CD14-positive monocyte (primary cell): ENCODE measurements at regions not wholly inside any gene's neighbourhood (a gene's known extent, or its start where the extent isn't known, plus 50 kb on each side); places are given as distances from the start of the nearest gene placed in this dataset.

ENCODE experiments used
- DNase-seq, 3 donors: peaks; one replicate each; pipeline ENCODE4 v3.0.0-alpha.2; 2011 to 2022
- H2AFZ ChIP-seq: 2 replicates; pipeline ENCODE4 v1.6.0; 2012; ENCODE audit warnings: mild to moderate bottlenecking, low read depth, low read length, inconsistent platforms; ENCODE audit not compliant: insufficient read depth, poor library complexity, severe bottlenecking
- H3K27ac ChIP-seq, 2 donors: 1 replicate in 1 of 2; 2 replicates in 1 of 2; pipeline ENCODE4 v1.5.1; 2012 to 2013; ENCODE audit warnings: low read length in 2 of 2, control low read depth in 1 of 2, inconsistent platforms in 1 of 2, low read depth in 1 of 2, mild to moderate bottlenecking in 1 of 2
- H3K27me3 ChIP-seq, 2 donors: one replicate each; pipeline versions ENCODE4 v1.6.0 to v1.6.1; 2011 to 2013; ENCODE audit warnings: low read length in 2 of 2; ENCODE audit not compliant: control insufficient read depth in 2 of 2, insufficient read depth in 2 of 2
- H3K36me3 ChIP-seq, 2 donors: replicated peaks in 1 of 2; 1 replicate in 1 of 2; 2 replicates in 1 of 2; pipeline versions ENCODE4 v1.5.1 to v1.6.1; 2012 to 2013; ENCODE audit warnings: low read length in 2 of 2, control low read depth in 1 of 2, inconsistent platforms in 1 of 2, mild to moderate bottlenecking in 1 of 2; ENCODE audit not compliant: insufficient read depth in 2 of 2, control insufficient read depth in 1 of 2
- H3K4me1 ChIP-seq, 2 donors: 1 replicate in 1 of 2; 2 replicates in 1 of 2; pipeline versions ENCODE4 v1.5.1 to v1.6.1; 2012 to 2013; ENCODE audit warnings: low read length in 2 of 2, control low read depth in 1 of 2, inconsistent platforms in 1 of 2, mild to moderate bottlenecking in 1 of 2, moderate library complexity in 1 of 2; ENCODE audit not compliant: insufficient read depth in 2 of 2, control insufficient read depth in 1 of 2
- H3K4me2 ChIP-seq: replicated peaks from 2 replicates; pipeline ENCODE3; 2012; ENCODE audit warnings: low read length, moderate library complexity, mild to moderate bottlenecking; ENCODE audit not compliant: poor library complexity, severe bottlenecking; ENCODE audit errors: extremely low read depth
- H3K4me3 ChIP-seq, 3 experiments: fragments of 200-600 bp in 1 of 3; sonication (generic) in 1 of 3; replicated peaks in 1 of 3; 1 replicate in 2 of 3; 2 replicates in 1 of 3; pipeline ENCODE4 v1.5.1; 2011 to 2013; ENCODE audit warnings: low read length in 3 of 3, mild to moderate bottlenecking in 3 of 3, control low read depth in 2 of 3, low read depth in 2 of 3, inconsistent platforms in 1 of 3, moderate library complexity in 1 of 3
- H3K79me2 ChIP-seq: 2 replicates; pipeline ENCODE4 v1.6.0; 2012; ENCODE audit warnings: mild to moderate bottlenecking, control low read depth, inconsistent platforms, low read length, moderate library complexity; ENCODE audit not compliant: insufficient read depth
- H3K9ac ChIP-seq: 2 replicates; pipeline ENCODE4 v1.6.0; 2017; ENCODE audit warnings: low read length, mild to moderate bottlenecking; ENCODE audit not compliant: insufficient read depth, poor library complexity, severe bottlenecking
- H3K9me3 ChIP-seq, 2 donors: replicated peaks in 1 of 2; 1 replicate in 1 of 2; 2 replicates in 1 of 2; pipeline versions ENCODE4 v1.5.1 to v1.6.1; 2012 to 2013; ENCODE audit warnings: low read length in 2 of 2, control low read depth in 1 of 2; ENCODE audit not compliant: control insufficient read depth in 1 of 2, insufficient read depth in 1 of 2
- H4K20me1 ChIP-seq: 2 replicates; pipeline ENCODE4 v1.6.0; 2012; ENCODE audit warnings: mild to moderate bottlenecking, low read length, control low read depth, moderate library complexity; ENCODE audit not compliant: insufficient read depth
- H3K27ac Mint-ChIP-seq, 7 donors: one replicate each; pipeline ENCODE4 v1.8.0; 2020; ENCODE audit warnings: mild to moderate bottlenecking in 7 of 7, mixed read lengths in 7 of 7, moderate library complexity in 6 of 7, inconsistent platforms in 2 of 7
- H3K27me3 Mint-ChIP-seq, 3 donors: one replicate each; pipeline ENCODE4 v1.8.0; 2021 to 2022; ENCODE audit warnings: low read depth in 3 of 3, mild to moderate bottlenecking in 3 of 3, mixed read lengths in 3 of 3, moderate library complexity in 3 of 3, inconsistent platforms in 1 of 3
- H3K36me3 Mint-ChIP-seq, 2 donors: one replicate each; pipeline ENCODE4 v1.8.0; 2020; ENCODE audit warnings: mixed read lengths in 2 of 2, inconsistent platforms in 1 of 2, mild to moderate bottlenecking in 1 of 2
- H3K4me1 Mint-ChIP-seq: one replicate; pipeline ENCODE4 v1.8.0; 2020; ENCODE audit warnings: mild to moderate bottlenecking, mixed read lengths
- H3K4me3 Mint-ChIP-seq, 2 donors: one replicate each; pipeline ENCODE4 v1.8.0; 2020; ENCODE audit warnings: mild to moderate bottlenecking in 2 of 2, mixed read lengths in 2 of 2, moderate library complexity in 1 of 2
- H3K9me3 Mint-ChIP-seq, 7 donors: one replicate each; pipeline ENCODE4 v1.8.0; 2020 to 2022; ENCODE audit warnings: mixed read lengths in 7 of 7, mild to moderate bottlenecking in 6 of 7, moderate library complexity in 6 of 7, inconsistent platforms in 2 of 7
- CTCF ChIP-seq: fragments of 200-600 bp; IDR thresholded peaks from one replicate; pipeline ENCODE4 v1.8.0; 2022; ENCODE audit warnings: antibody characterized with exemption, mild to moderate bottlenecking
- WGBS: methylation state at CpG from one replicate; pipeline ENCODE4 v1.1.5; 2013; ENCODE audit warnings: missing lambda C conversion rate; ENCODE audit not compliant: insufficient coverage; 5-methylcytosine and 5-hydroxymethylcytosine counted together
- intact Hi-C, 2 donors: fragments of 100-400 bp; cut with micrococcal nuclease; formaldehyde crosslinking; loops; one replicate each; pipeline versions ENCODE4 v1.15.0 to v1.15.1; 2023

GRCh38 chr3:73148206-73148605 is 86.7 kb downstream of the EBLN2 start:
- WGBS: 94% methylated on average over 2 of the region's 2 CpGs
- no peak overlapping the region for H3K4me3 ChIP-seq
- no peaks in the 10 kb centered on the region for H3K36me3 Mint-ChIP-seq
- H3K9me3 Mint-ChIP-seq: peaks cover 0 to 6% (median 2%) of the 10 kb centered on the region in 7 donors
- intact Hi-C loops: no loop called here
- no peak overlapping the region for H3K4me2 ChIP-seq
- H3K9ac ChIP-seq: no peak overlapping the region
- H3K79me2 ChIP-seq: no peaks in the 10 kb centered on the region
- DNase-seq: no peak
- peaks cover 0 to 4% of the 10 kb centered on the region in 2 donors for H3K9me3 ChIP-seq
- no peak overlapping the region for H3K27ac ChIP-seq
- H3K36me3 ChIP-seq: no peaks in the 10 kb centered on the region
- no peaks in the 10 kb centered on the region for H3K4me1 ChIP-seq
- H2AFZ ChIP-seq: no peak overlapping the region
- no peak overlapping the region for H3K27ac Mint-ChIP-seq
- H4K20me1 ChIP-seq: no peaks in the 10 kb centered on the region
- H3K4me1 Mint-ChIP-seq: no peaks in the 10 kb centered on the region
- no peak overlapping the region for H3K4me3 Mint-ChIP-seq
- H3K27me3 ChIP-seq: no peaks in the 10 kb centered on the region
- H3K27me3 Mint-ChIP-seq: peaks cover 2 to 7% (median 5%) of the 10 kb centered on the region in 3 donors
- no peak for TF ChIP-seq CTCF

DNA sequence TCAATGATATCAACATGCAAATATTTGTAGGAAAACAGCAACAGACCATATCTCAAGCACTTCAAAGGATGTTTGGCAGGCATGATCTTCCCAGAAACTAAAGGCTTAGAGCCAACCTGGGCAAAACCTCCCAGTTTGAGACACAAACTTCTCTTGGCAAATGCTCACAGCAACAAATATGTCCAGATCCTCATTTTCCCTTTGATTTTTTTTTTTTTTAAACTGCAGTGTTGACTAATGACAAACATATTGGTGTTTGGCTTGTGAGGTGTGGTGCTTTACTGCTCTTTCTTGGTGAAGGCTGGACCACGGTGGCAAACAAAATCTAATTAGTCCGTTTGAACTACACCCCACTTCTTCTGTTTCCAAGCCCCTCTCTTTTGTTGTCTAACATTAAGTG is 87.2 kb downstream of the EBLN2 start:
- WGBS: no CpG with 5 or more reads among the region's 2 CpGs
- intact Hi-C loops: no loop called here

More for the DNA sequence above, 87.2 kb downstream of the EBLN2 start:
- Histone ChIP-seq H3K36me3 (no peaks in the 10 kb centered on the region), H3K27me3 (no peaks in the 10 kb centered on the region), H2AFZ (no peak overlapping the region), H4K20me1 (no peaks in the 10 kb centered on the region), H3K4me1 (no peaks in the 10 kb centered on the region), H3K9me3 (peaks cover 0 to 4% of the 10 kb centered on the region in 2 donors), H3K4me3 (no peak overlapping the region), H3K27ac (no peak overlapping the region), H3K79me2 (no peaks in the 10 kb centered on the region), H3K9ac (no peak overlapping the region), H3K4me2 (no peak overlapping the region)
- no peak for TF ChIP-seq CTCF
- DNase-seq: no peak
- no peaks in the 10 kb centered on the region for H3K4me1 Mint-ChIP-seq
- H3K9me3 Mint-ChIP-seq: peaks cover 0 to 6% (median 4%) of the 10 kb centered on the region in 7 donors
- no peak overlapping the region for H3K27ac Mint-ChIP-seq
- H3K4me3 Mint-ChIP-seq: no peak overlapping the region
- no peaks in the 10 kb centered on the region for H3K36me3 Mint-ChIP-seq
- peaks cover 4 to 5% (median 5%) of the 10 kb centered on the region in 3 donors for H3K27me3 Mint-ChIP-seq
